ENCODE measurements at regions not wholly inside any gene's neighbourhood (a gene's known extent, or its start where the extent isn't known, plus 50 kb on each side); places are given as distances from the start of the nearest gene placed in this dataset.

GRCh38 chr2:128797092-128797491, 478.4 kb upstream of the HS6ST1 start:
- TF ChIP-seq, protein P1, sequence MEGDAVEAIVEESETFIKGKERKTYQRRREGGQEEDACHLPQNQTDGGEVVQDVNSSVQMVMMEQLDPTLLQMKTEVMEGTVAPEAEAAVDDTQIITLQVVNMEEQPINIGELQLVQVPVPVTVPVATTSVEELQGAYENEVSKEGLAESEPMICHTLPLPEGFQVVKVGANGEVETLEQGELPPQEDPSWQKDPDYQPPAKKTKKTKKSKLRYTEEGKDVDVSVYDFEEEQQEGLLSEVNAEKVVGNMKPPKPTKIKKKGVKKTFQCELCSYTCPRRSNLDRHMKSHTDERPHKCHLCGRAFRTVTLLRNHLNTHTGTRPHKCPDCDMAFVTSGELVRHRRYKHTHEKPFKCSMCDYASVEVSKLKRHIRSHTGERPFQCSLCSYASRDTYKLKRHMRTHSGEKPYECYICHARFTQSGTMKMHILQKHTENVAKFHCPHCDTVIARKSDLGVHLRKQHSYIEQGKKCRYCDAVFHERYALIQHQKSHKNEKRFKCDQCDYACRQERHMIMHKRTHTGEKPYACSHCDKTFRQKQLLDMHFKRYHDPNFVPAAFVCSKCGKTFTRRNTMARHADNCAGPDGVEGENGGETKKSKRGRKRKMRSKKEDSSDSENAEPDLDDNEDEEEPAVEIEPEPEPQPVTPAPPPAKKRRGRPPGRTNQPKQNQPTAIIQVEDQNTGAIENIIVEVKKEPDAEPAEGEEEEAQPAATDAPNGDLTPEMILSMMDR (IDR thresholded peaks at IDR 0.05): no peak
- no peak for TF ChIP-seq POLR2A (IDR thresholded peaks at IDR 0.05)

Measured in prostate gland (tissue), 2 donors.